ENCODE measurements at regions not wholly inside any gene's neighbourhood (a gene's known extent, or its start where the extent isn't known, plus 50 kb on each side); places are given as distances from the start of the nearest gene placed in this dataset.

DNA sequence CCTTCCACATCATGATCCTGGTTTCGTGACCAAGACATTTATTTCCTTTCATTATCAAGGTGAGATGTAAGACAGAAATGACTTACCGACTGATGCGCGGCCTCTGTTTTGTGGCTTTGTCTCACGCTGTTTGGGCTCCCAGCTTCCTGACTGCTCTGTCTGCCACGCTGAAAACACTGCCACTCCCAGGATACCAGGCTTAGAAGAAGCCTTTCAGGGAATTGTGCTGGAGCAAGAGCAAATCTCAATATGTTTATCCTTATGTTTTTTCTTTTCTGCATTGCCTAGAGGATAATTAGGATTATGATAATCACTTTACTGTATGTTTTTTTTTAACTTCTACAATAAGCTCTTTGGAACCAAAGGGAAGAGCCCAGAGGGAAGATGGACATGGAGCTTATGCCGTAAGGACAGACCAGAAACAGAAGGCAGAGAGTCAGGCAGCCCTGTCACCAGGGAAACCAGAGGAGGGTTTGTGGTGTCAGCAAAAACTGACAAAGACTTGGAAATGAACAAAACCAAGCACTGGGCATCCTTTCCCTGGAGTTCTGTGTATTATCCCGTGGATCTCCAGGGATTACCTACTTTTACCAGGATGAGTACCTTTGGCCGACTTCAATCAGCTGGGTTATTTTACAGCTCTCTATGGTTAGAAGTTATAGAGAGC lies 68.2 kb upstream of the ISX start:
- DNase-seq (ENCODE audit: low spot score): no peak

DNA sequence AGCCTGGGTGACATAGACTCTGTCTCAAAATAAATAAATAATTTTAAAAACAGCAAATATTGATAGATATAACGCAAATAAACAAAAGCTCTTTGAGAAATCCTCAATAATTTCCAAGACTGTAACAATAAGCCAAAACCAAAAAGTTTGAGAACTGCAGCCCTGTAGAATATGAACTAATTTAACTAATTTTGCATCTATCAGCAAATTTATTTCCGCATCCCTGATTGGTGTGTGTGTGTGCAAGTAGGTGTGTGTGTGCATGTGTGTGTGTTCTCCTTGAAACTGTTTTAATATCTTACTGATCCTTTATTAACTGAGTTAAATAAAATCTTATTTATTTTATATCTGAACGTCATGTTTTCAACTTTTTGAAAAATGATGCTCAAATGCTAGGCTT lies 67.0 kb upstream of the ISX start:
- DNase-seq (ENCODE audit: low spot score): no peak

DNA sequence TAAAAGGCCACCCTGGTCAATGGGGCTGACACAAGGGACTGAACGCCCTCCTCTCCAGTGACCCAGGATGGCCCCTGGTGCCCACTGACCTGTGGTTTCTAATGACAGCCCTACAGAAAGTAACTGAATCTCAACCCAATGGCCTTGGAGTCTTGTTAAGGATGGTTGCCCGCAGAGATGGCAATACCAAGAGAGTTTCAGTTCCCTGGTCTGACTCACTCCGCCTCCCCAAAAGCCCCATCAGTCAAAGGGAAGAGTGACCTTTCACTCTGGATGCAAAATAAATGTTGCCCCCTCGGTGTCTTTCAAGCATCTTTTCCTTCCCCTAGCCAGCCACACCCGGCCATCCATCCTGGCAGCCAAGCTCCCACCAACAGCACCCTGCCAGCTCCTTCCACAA lies 57.7 kb upstream of the ISX start:
- DNase-seq (ENCODE audit: low spot score): no peak

DNA sequence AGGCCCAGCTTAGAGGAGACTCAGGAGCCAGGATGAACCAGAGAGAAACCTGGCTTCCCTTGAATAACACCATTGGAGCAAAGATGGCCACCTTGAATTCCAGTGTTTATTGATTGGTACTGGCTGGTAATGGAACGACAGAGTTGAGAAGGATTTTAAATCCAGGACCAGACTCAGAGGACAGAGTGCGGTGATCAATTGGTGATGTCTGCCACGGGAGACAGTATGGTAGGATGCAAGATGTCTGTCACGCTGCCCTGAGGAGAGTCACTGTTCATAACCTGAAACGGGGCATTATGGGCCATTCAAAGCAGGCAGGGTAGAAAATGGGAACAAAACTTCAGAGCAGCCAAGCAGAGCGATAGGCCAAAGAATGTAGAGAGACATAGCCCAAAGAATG lies 55.4 kb upstream of the ISX start:
- DNase-seq (ENCODE audit: low spot score): no peak

DNA sequence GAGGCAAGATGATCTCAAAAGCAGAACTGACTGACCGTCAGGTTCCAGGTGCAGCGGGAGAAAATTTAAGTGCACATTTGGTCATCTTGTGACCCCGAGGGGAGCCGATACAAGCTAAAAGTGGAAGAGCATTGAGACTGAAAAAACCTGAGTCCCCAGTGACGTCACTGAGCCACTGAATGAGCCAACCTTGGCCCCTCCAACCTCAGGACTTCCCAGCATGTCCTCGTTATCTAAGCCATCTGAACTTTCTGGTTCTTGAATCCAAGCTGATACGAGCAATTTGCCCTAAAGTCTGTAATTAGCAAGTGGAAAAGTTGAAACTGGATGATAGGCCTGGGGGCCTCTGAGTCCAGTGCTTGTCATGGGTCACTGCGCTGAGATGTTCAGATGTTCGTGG lies 51.1 kb upstream of the ISX start:
- peak; percentile 44 for DNase-seq (ENCODE audit: low spot score)

All from left forelimb (tissue), 1 donor.